Tibial nerve (tissue), 3 donors: ENCODE measurements at regions not wholly inside any gene's neighbourhood (a gene's known extent, or its start where the extent isn't known, plus 50 kb on each side); places are given as distances from the start of the nearest gene placed in this dataset.

Experiments
- CTCF ChIP-seq, 5 experiments: fragments of 200-600 bp in 3 of 5; fragments of 450-650 bp in 2 of 5; sonication (generic) in 3 of 5; IDR thresholded peaks; one replicate each; pipeline ENCODE4 v1.5.1; 2016 to 2019; ENCODE audit warnings: antibody characterized with exemption in 5 of 5, mild to moderate bottlenecking in 3 of 5, moderate library complexity in 2 of 5
- POLR2A ChIP-seq, 2 donors: fragments of 450-650 bp; IDR thresholded peaks; one replicate each; pipeline ENCODE4 v1.6.1; 2017; ENCODE audit warnings: antibody characterized with exemption in 2 of 2, mild to moderate bottlenecking in 2 of 2, moderate library complexity in 2 of 2

- TF ChIP-seq POLR2A (IDR thresholded peaks at IDR 0.05) (no peak), CTCF (IDR thresholded peaks at IDR 0.05) (no peak)
These were observed 168.0 kb downstream of the DACT1 start for GRCh38 chr14:58805605-58806409.
